HG03442 (cell line): ENCODE measurements at regions not wholly inside any gene's neighbourhood (a gene's known extent, or its start where the extent isn't known, plus 50 kb on each side); places are given as distances from the start of the nearest gene placed in this dataset.
A peak's percentile ranks its signal among the peaks of the same experiment; 100 is the strongest.
"Not testable (repeated sequence)": the region's sequence is repeated elsewhere in the genome, so short reads cannot be mapped to it uniquely, and the experiment has no call there.

Experiments used
- ATAC-seq: cut with Tn5 transposase; IDR thresholded peaks from one replicate; pipeline ENCODE4 v1.9.1; 2021; ENCODE audit warnings: mild to moderate bottlenecking, moderate library complexity; ENCODE audit not compliant: unreplicated experiment

DNA sequence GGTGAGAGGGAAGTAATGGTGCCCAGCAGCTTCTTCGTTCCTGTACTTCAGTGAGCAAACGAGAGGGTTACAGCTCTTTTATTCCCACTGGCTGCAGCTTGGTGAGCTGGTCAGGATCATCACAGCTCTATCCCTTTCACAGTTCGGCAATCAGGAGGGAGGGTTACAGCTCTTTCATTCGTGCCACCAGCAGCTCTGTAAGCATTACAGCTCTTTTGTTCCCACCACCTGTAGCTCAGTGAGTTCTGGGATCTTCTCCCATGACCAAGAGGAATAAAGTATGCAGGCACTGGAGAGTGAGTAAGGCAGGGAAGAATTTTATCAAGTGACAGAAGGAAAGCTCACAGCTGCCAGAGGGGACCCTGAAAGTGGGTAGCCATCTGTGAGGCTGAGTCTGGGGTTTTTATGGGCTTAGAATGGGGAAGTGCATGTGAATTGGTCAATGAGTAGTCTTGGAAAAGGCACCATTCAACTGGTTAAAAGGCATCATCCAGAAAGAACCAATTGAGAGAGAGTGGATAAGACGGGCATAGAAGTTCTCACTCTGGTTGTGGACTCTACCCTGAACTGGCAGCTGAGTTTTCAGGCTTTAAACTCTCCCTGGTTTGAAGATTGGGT lies 123.7 kb downstream of the COX18 start:
- ATAC-seq = no peak

GRCh38 chr4:72942565-72942964 lies 127.0 kb downstream of the COX18 start:
- no peak for ATAC-seq

DNA sequence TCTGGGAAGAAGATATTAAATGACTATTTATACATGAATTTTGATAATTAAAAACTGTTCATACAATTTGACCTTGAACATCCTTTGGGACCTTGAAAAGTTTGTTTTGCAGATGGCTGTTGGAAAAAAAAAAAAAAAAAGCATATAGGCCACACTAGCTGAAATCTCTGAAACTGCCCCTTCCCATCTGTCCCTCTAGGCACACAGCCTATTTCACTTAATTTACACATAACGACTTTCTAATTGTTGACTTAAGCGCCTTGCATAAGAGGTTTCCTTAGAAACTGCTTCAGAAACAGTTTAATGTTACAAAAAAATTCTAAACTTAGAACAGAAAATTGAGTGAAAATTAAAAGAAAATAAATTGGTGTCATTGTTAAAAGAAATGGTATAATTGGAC lies 131.0 kb downstream of the COX18 start:
- no peak for ATAC-seq

GRCh38 chr4:72935462-72935861 lies 134.1 kb downstream of the COX18 start:
- peak; percentile 54 for ATAC-seq

- ATAC-seq = no peak
Measured at GRCh38 chr4:72933029-72933428, 136.5 kb downstream of the COX18 start.

- no peak for ATAC-seq
Measured at GRCh38 chr4:72931346-72931745, 138.2 kb downstream of the COX18 start.

- not testable (repeated sequence) for ATAC-seq
Measured at GRCh38 chr4:72929596-72930274, 139.8 kb downstream of the COX18 start.

- ATAC-seq = no peak
Measured at GRCh38 chr4:72924814-72925213, 144.7 kb downstream of the COX18 start.

DNA sequence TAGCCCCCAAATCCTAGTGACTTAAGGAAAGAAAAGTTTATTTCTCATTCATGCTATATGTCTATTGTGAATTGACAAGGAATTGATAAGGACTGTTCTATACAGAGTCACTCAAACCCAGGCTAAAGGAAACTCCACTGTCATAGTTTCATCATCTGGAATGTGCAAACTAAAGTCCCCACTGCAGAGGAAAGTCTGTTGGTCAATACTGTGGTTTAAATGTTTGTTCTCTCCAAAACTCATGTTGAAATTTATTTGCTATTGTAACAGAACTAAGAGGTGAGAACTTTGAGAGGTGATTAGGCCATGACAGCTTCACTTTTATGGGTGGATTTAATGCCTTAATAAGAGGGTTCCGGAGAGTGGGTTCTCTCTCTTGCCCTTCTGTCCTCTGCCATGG lies 149.6 kb downstream of the COX18 start:
- no peak for ATAC-seq

DNA sequence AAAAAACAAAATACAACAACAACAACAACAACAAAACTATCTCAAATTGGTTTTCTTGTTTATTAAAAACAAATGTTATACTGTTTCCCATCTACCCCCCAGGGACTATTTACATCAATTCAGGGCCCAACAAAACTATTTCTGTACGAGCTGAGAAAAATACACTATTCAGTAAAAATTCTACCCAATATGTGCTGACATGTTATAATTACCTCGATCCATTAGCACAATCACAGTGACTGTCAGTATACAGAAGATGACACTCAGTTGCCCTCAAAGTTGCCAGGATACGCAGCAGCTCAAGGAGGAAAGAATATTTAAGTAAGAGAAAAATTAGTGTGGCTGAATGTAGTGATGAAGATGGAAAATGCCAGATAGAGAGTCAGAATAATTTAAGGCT lies 150.1 kb downstream of the COX18 start:
- no peak for ATAC-seq

DNA sequence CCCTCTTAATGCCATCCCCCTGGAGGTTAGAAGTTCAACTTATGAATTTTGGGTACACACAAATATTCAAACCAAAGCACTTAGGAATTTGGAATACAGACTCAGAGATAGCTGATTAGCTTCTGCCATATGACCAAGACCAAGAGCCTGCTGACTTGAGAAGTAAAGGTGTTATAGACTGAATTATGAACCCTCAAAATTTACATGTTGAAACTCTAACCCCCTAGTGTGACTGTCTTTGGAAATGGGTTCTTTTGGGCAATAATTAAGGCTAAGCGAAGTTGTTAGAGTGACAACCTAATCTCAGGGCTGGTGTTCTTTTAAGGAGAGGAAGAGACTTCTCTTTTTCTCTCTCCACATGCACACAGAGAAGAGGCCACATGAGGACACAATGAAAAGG lies 151.2 kb downstream of the COX18 start:
- no peak for ATAC-seq

- ATAC-seq = no peak
Measured at GRCh38 chr4:72911316-72911715, 158.2 kb downstream of the COX18 start.

GRCh38 chr4:72909461-72909860 lies 160.1 kb downstream of the COX18 start:
- no peak for ATAC-seq

DNA sequence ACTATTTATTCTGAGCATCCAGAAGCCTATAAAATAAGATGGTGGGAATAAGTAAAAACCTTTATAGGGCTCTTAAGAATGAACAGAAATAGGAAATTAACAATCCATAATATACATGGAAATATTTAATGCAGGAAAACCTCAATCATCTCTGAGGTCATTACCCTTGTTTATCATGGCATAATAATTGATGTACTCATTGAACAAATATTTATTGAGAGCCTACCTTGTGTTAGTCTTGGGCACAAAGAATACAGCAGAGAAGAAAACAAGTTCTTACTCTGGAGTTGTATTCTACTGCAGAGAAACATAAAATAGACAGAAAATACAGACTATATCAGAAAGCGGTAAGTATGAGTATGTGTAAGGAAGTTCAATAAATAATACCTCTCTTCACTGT lies 167.2 kb downstream of the COX18 start:
- ATAC-seq = no peak

- ATAC-seq = no peak
Measured at GRCh38 chr4:72901553-72901952, 168.0 kb downstream of the COX18 start.

DNA sequence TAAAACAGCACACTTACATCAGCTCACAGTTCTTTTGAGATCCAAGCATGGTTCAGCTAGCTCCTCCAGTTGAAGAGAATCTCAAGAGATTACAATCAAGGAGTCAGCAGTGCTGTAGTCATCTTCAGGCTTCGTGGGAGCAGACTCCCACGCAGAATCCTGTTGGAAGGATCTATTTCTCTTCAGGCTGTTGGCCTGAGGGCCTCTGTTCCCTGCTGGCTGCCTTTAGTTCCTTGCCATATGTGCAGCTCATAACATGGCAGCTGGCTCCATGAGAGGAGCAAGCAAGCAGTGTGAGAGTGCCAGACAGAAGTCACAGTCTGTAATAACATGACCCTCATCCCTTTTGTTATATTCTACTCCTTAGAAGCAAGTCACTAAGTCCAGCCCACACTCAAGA lies 168.6 kb downstream of the COX18 start:
- ATAC-seq = no peak

GRCh38 chr4:72899621-72900020 lies 169.9 kb downstream of the COX18 start:
- ATAC-seq = no peak

GRCh38 chr4:72899214-72899613 lies 170.3 kb downstream of the COX18 start:
- no peak for ATAC-seq

DNA sequence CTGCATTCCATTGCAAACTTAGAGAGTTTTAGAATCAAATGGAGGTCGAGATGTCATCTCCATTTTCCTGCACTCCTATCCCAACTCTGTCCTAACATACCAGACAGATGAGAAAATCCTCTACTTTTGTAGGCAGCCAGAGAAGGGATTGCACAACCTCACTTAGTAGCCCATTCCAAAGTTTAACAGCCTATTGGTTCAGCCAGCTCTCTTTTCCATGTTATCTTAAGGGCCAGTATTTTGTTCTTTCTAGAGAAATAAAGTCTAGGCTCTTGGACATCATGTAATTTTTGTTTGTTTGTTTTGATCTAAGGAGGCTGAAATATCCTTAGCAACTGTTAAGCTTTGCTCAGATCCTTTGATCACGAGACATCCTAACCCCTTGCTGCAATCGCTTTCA lies 173.0 kb downstream of the COX18 start:
- no peak for ATAC-seq

DNA sequence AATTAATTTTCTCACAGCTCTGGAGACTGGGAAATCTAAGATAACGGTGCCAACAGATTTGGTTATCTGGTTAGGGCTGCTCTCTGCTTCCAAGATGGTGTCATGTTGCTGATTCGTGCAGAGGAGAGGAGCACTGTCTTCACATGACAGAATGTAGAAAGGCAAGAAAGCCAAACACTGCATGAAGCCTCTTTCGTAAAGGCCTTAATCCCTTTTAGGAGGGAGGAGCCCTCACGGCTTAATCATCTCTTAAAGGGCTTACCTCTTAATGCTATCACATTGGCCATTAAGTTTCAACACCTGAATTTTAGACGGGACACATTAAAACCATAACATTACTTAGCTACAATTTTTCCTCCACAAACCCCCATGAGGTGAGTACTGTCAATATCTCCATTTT lies 174.1 kb downstream of the COX18 start:
- no peak for ATAC-seq

GRCh38 chr4:72893354-72894066 lies 176.0 kb downstream of the COX18 start:
- ATAC-seq = no peak

DNA sequence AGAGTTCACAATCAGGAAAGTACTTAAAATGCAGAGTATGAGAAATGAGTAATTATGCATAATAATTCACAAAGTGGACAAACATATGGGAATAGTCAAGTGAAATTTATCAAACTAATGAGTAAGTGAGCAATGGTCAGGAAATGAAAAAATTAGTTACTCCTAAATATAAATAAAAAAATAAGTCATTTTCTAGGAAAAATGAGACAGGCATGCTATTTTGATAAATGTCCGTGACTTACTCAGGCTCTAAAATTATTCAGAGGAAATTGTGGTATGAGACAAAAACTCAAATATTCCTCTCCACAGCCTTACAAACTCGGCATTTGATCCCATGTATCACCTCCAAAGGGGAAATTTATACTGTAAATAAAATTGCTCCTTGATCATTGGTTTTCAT lies 181.2 kb downstream of the COX18 start:
- no peak for ATAC-seq
